PC-3 (cell line): ENCODE measurements at regions not wholly inside any gene's neighbourhood (a gene's known extent, or its start where the extent isn't known, plus 50 kb on each side); places are given as distances from the start of the nearest gene placed in this dataset.

Experiments
- EZH2 ChIP-seq: fragments of 300-600 bp; sonication (generic); IDR thresholded peaks from one replicate; pipeline ENCODE4 v1.6.1; 2017; ENCODE audit warnings: antibody characterized with exemption, mild to moderate bottlenecking, low read length; ENCODE audit not compliant: unreplicated experiment
- EZH2phosphoT487 ChIP-seq: fragments of 300-600 bp; sonication (generic); IDR thresholded peaks from 2 replicates; pipeline ENCODE4 v1.6.1; 2018; ENCODE audit warnings: mild to moderate bottlenecking, antibody characterized with exemption, low read length, borderline replicate concordance
- TF ChIP-seq, protein P1 (sequence below): fragments of 300-600 bp; sonication (generic); conservative IDR thresholded peaks from 2 replicates; pipeline ENCODE4 v1.5.1; 2017; ENCODE audit warnings: antibody characterized with exemption, low read depth, mild to moderate bottlenecking, low read length

DNA sequence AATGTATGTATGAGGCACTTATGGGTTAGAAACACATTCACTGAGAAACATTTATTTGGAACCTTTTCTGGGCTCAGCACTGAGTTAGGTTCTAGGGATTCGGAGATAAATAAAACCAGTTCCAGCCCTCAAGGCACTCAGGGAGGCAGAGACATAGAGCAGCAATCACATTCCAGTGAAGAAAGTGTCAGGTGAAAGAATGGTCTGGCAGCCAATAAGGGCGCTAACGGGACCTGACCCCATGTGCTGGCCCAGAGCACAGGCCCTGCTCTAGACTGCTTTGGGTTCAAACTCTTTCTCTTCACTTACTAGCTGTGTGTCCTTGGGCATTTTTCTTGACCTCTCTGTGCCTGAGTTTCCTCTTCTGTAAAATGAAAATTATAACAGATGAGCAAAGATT is 146.0 kb upstream of the SYT13 start:
- TF ChIP-seq EZH2 (no peak), EZH2phosphoT487 (no peak)
- TF ChIP-seq, protein P1, sequence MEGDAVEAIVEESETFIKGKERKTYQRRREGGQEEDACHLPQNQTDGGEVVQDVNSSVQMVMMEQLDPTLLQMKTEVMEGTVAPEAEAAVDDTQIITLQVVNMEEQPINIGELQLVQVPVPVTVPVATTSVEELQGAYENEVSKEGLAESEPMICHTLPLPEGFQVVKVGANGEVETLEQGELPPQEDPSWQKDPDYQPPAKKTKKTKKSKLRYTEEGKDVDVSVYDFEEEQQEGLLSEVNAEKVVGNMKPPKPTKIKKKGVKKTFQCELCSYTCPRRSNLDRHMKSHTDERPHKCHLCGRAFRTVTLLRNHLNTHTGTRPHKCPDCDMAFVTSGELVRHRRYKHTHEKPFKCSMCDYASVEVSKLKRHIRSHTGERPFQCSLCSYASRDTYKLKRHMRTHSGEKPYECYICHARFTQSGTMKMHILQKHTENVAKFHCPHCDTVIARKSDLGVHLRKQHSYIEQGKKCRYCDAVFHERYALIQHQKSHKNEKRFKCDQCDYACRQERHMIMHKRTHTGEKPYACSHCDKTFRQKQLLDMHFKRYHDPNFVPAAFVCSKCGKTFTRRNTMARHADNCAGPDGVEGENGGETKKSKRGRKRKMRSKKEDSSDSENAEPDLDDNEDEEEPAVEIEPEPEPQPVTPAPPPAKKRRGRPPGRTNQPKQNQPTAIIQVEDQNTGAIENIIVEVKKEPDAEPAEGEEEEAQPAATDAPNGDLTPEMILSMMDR: no peak
